ENCODE measurements at regions not wholly inside any gene's neighbourhood (a gene's known extent, or its start where the extent isn't known, plus 50 kb on each side); places are given as distances from the start of the nearest gene placed in this dataset.

GRCh38 chrX:69268611-69269010 lies 103.4 kb upstream of the PJA1 start:
- TF ChIP-seq CTCF (IDR thresholded peaks at IDR 0.05 in 4 of 5, conservative IDR thresholded peaks at IDR 0.05 in 1 of 5) = no peak
- TF ChIP-seq POLR2A (IDR thresholded peaks at IDR 0.05) = no peak

Measured in gastrocnemius medialis (tissue), 4 donors.